Liver (tissue), 8 donors: ENCODE measurements at regions not wholly inside any gene's neighbourhood (a gene's known extent, or its start where the extent isn't known, plus 50 kb on each side); places are given as distances from the start of the nearest gene placed in this dataset.

Experiments
- DNase-seq: peaks from one replicate; pipeline ENCODE4 v3.0.0-alpha.2; 2017; ENCODE audit warnings: low spot score
- H3K27ac ChIP-seq, 2 donors: one replicate each; pipeline ENCODE4 v1.7.0; 2013; ENCODE audit warnings: inconsistent platforms in 2 of 2, low read length in 2 of 2, control low read depth in 1 of 2, low read depth in 1 of 2, mild to moderate bottlenecking in 1 of 2
- H3K27me3 ChIP-seq, 4 donors: one replicate each; pipeline versions ENCODE4 v1.6.1 to v1.7.0; 2013; ENCODE audit warnings: low read length in 3 of 4, inconsistent platforms in 1 of 4, mild to moderate bottlenecking in 1 of 4, moderate library complexity in 1 of 4; ENCODE audit not compliant: control insufficient read depth in 4 of 4, insufficient read depth in 4 of 4
- H3K36me3 ChIP-seq, 4 donors: one replicate each; pipeline versions ENCODE4 v1.6.1 to v1.7.0; 2013; ENCODE audit warnings: low read length in 3 of 4, mild to moderate bottlenecking in 3 of 4, low read depth in 1 of 4, moderate library complexity in 1 of 4; ENCODE audit not compliant: control insufficient read depth in 4 of 4, insufficient read depth in 3 of 4
- H3K4me1 ChIP-seq, 4 donors: one replicate each; pipeline versions ENCODE4 v1.6.1 to v1.7.0; 2013; ENCODE audit warnings: low read length in 3 of 4, mild to moderate bottlenecking in 3 of 4, moderate library complexity in 1 of 4; ENCODE audit not compliant: control insufficient read depth in 4 of 4, insufficient read depth in 4 of 4
- H3K4me3 ChIP-seq, 3 donors: one replicate each; pipeline versions ENCODE4 v1.6.1 to v1.7.0; 2013; ENCODE audit warnings: low read length in 3 of 3, control low read depth in 1 of 3, low read depth in 1 of 3, mild to moderate bottlenecking in 1 of 3
- H3K9ac ChIP-seq, 2 donors: one replicate each; pipeline ENCODE4 v1.7.0; 2013; ENCODE audit warnings: low read length in 2 of 2, mild to moderate bottlenecking in 2 of 2, moderate library complexity in 2 of 2, control low read depth in 1 of 2, low read depth in 1 of 2
- H3K9me3 ChIP-seq, 4 donors: one replicate each; pipeline versions ENCODE4 v1.6.1 to v1.7.0; 2013; ENCODE audit warnings: low read length in 3 of 4; ENCODE audit not compliant: control insufficient read depth in 4 of 4
- ATF3 ChIP-seq: IDR thresholded peaks from 2 replicates; pipeline ENCODE4 v1.6.1; 2016; ENCODE audit warnings: antibody characterized with exemption
- CTCF ChIP-seq: fragments of 150-350 bp; IDR thresholded peaks from 2 replicates; pipeline ENCODE4 v1.5.1; 2017; ENCODE audit warnings: improper control_type of control experiment, low read depth, low read length; ENCODE audit not compliant: missing input control
- EGR1 ChIP-seq, 2 donors: IDR thresholded peaks; 2 replicates each; pipeline ENCODE4 v1.6.1; 2016 to 2018; ENCODE audit warnings: antibody characterized with exemption in 2 of 2, low read depth in 2 of 2
- FOXA1 ChIP-seq: IDR thresholded peaks from 2 replicates; pipeline ENCODE4 v1.6.1; 2016; ENCODE audit warnings: antibody characterized with exemption
- FOXA2 ChIP-seq: IDR thresholded peaks from 2 replicates; pipeline ENCODE4 v1.6.1; 2016; ENCODE audit warnings: antibody characterized with exemption
- GABPA ChIP-seq, 2 donors: IDR thresholded peaks in 1 of 2; conservative IDR thresholded peaks in 1 of 2; 2 replicates each; pipeline ENCODE4 v1.6.1; 2016; ENCODE audit warnings: antibody characterized with exemption in 2 of 2, mild to moderate bottlenecking in 1 of 2, moderate library complexity in 1 of 2
- HNF4A ChIP-seq, 2 donors: conservative IDR thresholded peaks; 2 replicates each; pipeline ENCODE4 v1.6.1; 2016; ENCODE audit warnings: antibody characterized with exemption in 2 of 2, mild to moderate bottlenecking in 2 of 2
- HNF4G ChIP-seq: IDR thresholded peaks from 2 replicates; pipeline ENCODE4 v1.6.1; 2016; ENCODE audit warnings: antibody characterized with exemption
- JUND ChIP-seq, 2 donors: IDR thresholded peaks; 2 replicates each; pipeline ENCODE4 v1.6.1; 2016; ENCODE audit warnings: antibody characterized with exemption in 2 of 2
- MAX ChIP-seq: IDR thresholded peaks from 2 replicates; pipeline ENCODE4 v1.6.1; 2016; ENCODE audit warnings: antibody characterized with exemption
- NR2F2 ChIP-seq: IDR thresholded peaks from 2 replicates; pipeline ENCODE4 v1.6.1; 2016; ENCODE audit warnings: antibody characterized with exemption
- RAD21 ChIP-seq, 2 donors: IDR thresholded peaks; 2 replicates each; pipeline ENCODE4 v1.6.1; 2016; ENCODE audit warnings: antibody characterized with exemption in 2 of 2, mild to moderate bottlenecking in 2 of 2
- REST ChIP-seq: IDR thresholded peaks from 2 replicates; pipeline ENCODE4 v1.6.1; 2016; ENCODE audit warnings: antibody characterized with exemption, mild to moderate bottlenecking
- RXRA ChIP-seq, 2 donors: IDR thresholded peaks; 2 replicates each; pipeline ENCODE4 v1.6.1; 2017 to 2018; ENCODE audit warnings: antibody characterized with exemption in 2 of 2, mild to moderate bottlenecking in 1 of 2
- SP1 ChIP-seq: IDR thresholded peaks from 2 replicates; pipeline ENCODE4 v1.6.1; 2018; ENCODE audit warnings: antibody characterized with exemption, mild to moderate bottlenecking
- TAF1 ChIP-seq: conservative IDR thresholded peaks from 2 replicates; pipeline ENCODE4 v1.6.1; 2016; ENCODE audit warnings: antibody characterized with exemption, mild to moderate bottlenecking
- YY1 ChIP-seq: IDR thresholded peaks from 2 replicates; pipeline ENCODE4 v1.6.1; 2016; ENCODE audit warnings: antibody characterized with exemption, mild to moderate bottlenecking
- ZBTB33 ChIP-seq: IDR thresholded peaks from 2 replicates; pipeline ENCODE4 v1.6.1; 2016; ENCODE audit warnings: antibody characterized with exemption
- WGBS: extraction: QIAGEN DNeasy Blood & Tissue Kit; methylation state at CpG from one replicate; pipeline ENCODE4 v1.1.7; 2013; 5-methylcytosine and 5-hydroxymethylcytosine counted together
- donor health status: healthy.
- donor health status: healthy.
- donor health status: healthy.
- donor health status: healthy.
- donor health status: healthy.

- TF ChIP-seq ZBTB33 (no peak), FOXA2 (no peak), HNF4A (conservative IDR thresholded peaks at IDR 0.05) (no peak), GABPA (IDR thresholded peaks at IDR 0.05 in 1 of 2, conservative IDR thresholded peaks at IDR 0.05 in 1 of 2) (no peak), FOXA1 (no peak), NR2F2 (no peak), MAX (no peak), RAD21 (IDR thresholded peaks at IDR 0.05) (no peak)
Observed at GRCh38 chr18:60172030-60172429, 200.5 kb downstream of the MC4R start (continued).

GRCh38 chr18:60163622-60164021 is 209.0 kb downstream of the MC4R start:
- Histone ChIP-seq H3K4me3 (no peak overlapping the region), H3K4me1 (no peaks in the 10 kb centered on the region), H3K27ac (no peak overlapping the region), H3K9ac (no peak overlapping the region), H3K36me3 (no peaks in the 10 kb centered on the region), H3K9me3 (peaks cover 0 to 3% (median 2%) of the 10 kb centered on the region in 4 donors), H3K27me3 (no peaks in the 10 kb centered on the region)
- 72% methylated on average over 5 of the region's 5 CpGs for WGBS
- no peak for DNase-seq
- TF ChIP-seq TAF1 = no peak

GRCh38 chr18:60162388-60162787 is 210.2 kb downstream of the MC4R start:
- no peaks in the 10 kb centered on the region for H3K27me3 ChIP-seq
- no peak overlapping the region for H3K9ac ChIP-seq
- no peak overlapping the region for H3K4me3 ChIP-seq
- H3K4me1 ChIP-seq = no peaks in the 10 kb centered on the region
- no peak for DNase-seq
- no peak for TF ChIP-seq RXRA (IDR thresholded peaks at IDR 0.05)
- no peak for TF ChIP-seq HNF4A (conservative IDR thresholded peaks at IDR 0.05)
- TF ChIP-seq NR2F2 = no peak
- no peak for TF ChIP-seq YY1
- no peak for TF ChIP-seq RAD21 (IDR thresholded peaks at IDR 0.05)
- TF ChIP-seq ZBTB33 = no peak
- no peak for TF ChIP-seq CTCF
- no peak for TF ChIP-seq JUND (IDR thresholded peaks at IDR 0.05)
- TF ChIP-seq MAX = no peak
- TF ChIP-seq SP1 = no peak
- no peak for TF ChIP-seq FOXA2
- no peak for TF ChIP-seq TAF1
- no peak for TF ChIP-seq REST
- no peak for TF ChIP-seq FOXA1
- TF ChIP-seq EGR1 (IDR thresholded peaks at IDR 0.05; ENCODE audit: low read depth in 2 of 2) = no peak
- no peak for TF ChIP-seq GABPA (IDR thresholded peaks at IDR 0.05 in 1 of 2, conservative IDR thresholded peaks at IDR 0.05 in 1 of 2)
- TF ChIP-seq ATF3 = no peak
- no peak for TF ChIP-seq HNF4G
- no peaks in the 10 kb centered on the region for H3K36me3 ChIP-seq
- no peak overlapping the region for H3K27ac ChIP-seq
- peaks cover 0 to 3% (median 2%) of the 10 kb centered on the region in 4 donors for H3K9me3 ChIP-seq
